ENCODE measurements at regions not wholly inside any gene's neighbourhood (a gene's known extent, or its start where the extent isn't known, plus 50 kb on each side); places are given as distances from the start of the nearest gene placed in this dataset.

DNA sequence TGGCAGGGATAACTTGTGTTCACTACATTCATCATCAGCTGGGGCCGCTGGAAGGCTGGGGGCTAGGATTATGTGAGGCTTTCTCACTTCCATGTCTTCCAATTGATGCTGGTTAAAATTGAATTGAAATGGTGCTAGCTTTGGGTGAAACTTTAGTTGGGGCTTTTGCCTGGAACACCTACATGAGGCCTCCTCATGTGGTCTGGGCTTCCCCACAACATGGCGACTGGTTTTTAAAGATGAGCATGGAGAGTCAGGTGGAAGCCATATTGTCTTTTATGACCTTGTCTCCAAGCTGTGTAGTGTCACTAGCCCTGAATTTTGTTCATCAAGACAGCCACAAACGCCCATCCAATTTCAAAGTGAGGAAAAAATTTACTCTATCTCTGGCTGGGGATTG, 1033.9 kb downstream of the TYW1 start:
- TF ChIP-seq ZFX (IDR thresholded peaks at IDR 0.05) = no peak
- TF ChIP-seq, protein P1, sequence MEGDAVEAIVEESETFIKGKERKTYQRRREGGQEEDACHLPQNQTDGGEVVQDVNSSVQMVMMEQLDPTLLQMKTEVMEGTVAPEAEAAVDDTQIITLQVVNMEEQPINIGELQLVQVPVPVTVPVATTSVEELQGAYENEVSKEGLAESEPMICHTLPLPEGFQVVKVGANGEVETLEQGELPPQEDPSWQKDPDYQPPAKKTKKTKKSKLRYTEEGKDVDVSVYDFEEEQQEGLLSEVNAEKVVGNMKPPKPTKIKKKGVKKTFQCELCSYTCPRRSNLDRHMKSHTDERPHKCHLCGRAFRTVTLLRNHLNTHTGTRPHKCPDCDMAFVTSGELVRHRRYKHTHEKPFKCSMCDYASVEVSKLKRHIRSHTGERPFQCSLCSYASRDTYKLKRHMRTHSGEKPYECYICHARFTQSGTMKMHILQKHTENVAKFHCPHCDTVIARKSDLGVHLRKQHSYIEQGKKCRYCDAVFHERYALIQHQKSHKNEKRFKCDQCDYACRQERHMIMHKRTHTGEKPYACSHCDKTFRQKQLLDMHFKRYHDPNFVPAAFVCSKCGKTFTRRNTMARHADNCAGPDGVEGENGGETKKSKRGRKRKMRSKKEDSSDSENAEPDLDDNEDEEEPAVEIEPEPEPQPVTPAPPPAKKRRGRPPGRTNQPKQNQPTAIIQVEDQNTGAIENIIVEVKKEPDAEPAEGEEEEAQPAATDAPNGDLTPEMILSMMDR (conservative IDR thresholded peaks at IDR 0.05) = no peak
- H3K27ac ChIP-seq = no peak overlapping the region

DNA sequence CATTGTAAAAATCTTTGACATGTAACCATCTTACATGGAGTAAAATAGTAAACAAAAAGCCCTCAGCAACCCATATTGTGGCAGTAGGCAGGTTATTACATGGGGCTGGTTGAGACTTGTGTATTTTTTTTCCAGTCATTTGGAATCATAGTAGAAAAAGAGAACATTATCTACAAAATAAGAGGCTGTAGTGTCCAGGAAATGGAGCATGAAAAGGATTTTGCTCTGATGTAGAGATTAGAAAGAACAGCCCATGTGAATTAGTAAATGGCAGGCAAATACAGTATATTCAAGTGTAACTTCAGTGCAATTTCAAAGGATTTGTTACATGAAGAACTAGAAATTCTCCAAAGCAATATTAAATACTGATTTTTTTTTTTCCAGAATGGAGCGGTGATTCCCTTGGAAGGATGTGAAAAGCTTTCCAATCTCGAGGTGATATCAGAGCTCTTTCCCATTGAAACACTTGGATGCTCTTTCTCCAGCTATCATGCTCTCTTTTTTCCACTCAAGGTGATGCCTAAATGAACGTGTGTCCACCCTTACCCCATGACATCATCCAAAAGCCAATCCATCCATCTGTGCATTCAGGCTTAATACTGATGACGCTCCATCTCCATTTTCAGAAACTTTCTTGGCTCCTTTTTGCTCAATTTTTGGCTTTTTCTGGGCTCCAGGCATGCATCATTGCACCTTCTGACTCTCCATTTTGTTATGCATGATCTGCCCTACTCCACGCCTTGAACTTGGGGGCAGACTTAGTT, 1034.7 kb downstream of the TYW1 start:
- no peak overlapping the region for H3K27ac ChIP-seq
- TF ChIP-seq, protein P1 (conservative IDR thresholded peaks at IDR 0.05) = no peak
- no peak for TF ChIP-seq ZFX (IDR thresholded peaks at IDR 0.05)

DNA sequence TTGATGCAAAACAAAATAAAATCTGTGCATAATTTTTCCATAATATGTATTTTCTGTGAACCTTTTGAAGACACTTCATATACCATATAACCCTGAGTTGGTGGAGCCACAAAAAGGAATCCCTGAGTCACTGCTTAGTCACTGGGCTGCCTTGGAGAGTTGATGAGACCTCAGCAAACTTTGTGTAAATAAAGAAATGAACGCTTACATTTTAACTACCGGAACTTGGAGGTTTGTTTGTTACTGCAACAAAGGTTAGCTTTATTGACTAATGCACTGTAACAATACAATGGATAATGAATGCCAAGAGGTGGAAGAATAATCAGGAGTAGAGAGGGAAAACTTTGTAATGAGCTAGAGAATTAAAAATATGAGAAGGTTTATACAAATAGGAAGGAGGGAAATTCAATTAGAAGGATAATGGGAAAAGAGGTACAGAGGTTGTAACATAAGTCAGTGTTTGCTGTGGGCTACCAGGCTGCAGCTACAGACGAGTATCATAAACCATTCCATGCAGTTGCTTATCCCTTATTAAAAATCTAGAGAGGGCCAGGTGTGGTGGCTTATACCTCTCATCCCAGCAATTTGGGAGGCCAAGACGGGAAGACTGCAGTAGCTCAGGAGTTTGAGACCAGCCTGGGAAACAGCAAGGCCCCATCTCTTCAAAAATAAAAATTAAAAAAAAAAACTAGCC, 1042.1 kb downstream of the TYW1 start:
- TF ChIP-seq, protein P1 (conservative IDR thresholded peaks at IDR 0.05) = no peak
- TF ChIP-seq ZFX (IDR thresholded peaks at IDR 0.05) = no peak
- H3K27ac ChIP-seq = no peak overlapping the region

DNA sequence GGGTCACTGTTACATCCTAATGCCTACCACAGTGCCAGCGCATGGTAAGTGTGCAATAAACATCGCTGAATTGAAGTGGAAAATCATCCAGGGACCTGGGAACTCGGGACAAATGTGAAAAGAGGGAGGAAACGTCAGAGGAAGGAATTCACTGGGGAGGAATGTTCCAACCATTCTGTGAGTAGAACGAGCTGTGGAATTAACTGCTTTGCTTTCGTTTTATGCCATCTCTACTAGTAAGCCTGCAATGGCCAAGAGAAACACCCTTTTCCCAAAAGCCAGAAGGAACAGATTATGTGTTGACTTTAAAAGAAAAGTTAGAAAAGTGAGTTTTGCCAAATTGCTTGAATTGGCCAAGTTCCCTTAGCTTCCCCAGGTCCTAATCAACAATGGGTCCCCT, 1044.9 kb downstream of the TYW1 start:
- TF ChIP-seq ZFX (IDR thresholded peaks at IDR 0.05) = no peak
- TF ChIP-seq, protein P1 (conservative IDR thresholded peaks at IDR 0.05) = no peak
- no peak overlapping the region for H3K27ac ChIP-seq

DNA sequence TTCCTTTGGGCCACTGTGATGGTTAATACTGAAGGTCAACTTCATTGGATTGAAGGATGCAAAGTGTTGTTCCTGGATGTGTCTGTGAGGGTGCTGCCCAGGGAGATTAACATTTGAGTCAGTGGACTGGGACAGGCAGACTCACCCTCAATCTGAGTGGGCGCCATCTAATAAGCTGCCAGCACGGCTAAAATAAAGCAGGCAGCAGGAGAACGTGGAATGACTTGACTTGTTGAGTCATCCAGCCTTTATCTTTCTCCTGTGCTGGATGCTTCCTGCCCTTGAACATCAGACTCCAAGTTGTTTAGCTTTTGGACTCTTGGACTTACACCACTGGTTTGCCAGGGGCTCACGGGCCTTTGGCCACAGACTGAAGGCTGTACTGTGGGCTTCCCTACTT, 1046.9 kb downstream of the TYW1 start:
- TF ChIP-seq, protein P1 (conservative IDR thresholded peaks at IDR 0.05) = no peak
- TF ChIP-seq ZFX (IDR thresholded peaks at IDR 0.05) = no peak
- no peak overlapping the region for H3K27ac ChIP-seq

DNA sequence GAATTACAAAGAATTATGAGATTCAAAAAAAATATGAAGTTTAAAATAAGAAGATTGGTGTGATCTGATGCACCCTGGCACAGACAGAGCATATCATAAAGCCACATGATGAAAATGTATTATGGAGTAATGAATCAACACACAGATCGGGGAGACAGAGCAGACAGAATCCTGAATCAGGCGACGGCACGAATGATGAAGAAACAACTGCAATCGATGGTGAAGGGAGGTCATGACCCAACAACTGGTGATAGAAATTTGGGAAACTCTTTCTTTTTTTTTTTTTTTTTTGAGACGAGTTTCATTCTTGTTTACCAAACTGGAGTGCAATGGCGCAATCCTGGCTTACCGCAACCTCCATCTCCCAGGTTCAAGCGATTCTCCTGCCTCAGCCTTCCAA, 1054.0 kb downstream of the TYW1 start:
- no peak for TF ChIP-seq ZFX (IDR thresholded peaks at IDR 0.05)
- TF ChIP-seq, protein P1 (conservative IDR thresholded peaks at IDR 0.05) = no peak
- H3K27ac ChIP-seq = no peak overlapping the region

DNA sequence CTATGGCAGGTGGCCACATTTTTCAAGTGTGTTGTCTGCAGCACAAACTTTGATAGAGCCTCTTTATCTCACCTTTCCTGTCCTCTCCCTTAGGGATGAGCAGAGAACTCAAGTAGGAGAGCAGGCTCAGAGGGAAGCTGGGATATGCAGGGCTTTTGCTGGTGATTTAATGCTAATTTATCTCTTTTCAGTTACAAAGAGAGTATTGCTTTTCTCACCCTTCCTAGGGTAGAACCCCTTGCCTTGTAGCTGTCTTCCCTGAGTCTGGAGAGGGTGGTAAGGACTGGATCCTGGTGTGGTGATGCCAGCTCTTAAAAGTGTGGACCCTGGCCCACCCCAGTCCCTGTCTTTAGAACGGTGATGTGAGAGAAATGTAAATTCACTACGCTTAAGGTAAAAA, 1061.4 kb downstream of the TYW1 start:
- TF ChIP-seq, protein P1 (conservative IDR thresholded peaks at IDR 0.05) = no peak
- no peak for TF ChIP-seq ZFX (IDR thresholded peaks at IDR 0.05)
- no peak overlapping the region for H3K27ac ChIP-seq

Data from C4-2B (cell line).